Heart right ventricle (tissue), 16 donors: ENCODE measurements at regions not wholly inside any gene's neighbourhood (a gene's known extent, or its start where the extent isn't known, plus 50 kb on each side); places are given as distances from the start of the nearest gene placed in this dataset.

Experiments used
- ATAC-seq, 8 donors: fragments of 200-7000 bp; cut with Tn5 transposase; one replicate each; pipeline ENCODE4 v1.9.1; 2020; ENCODE audit warnings: mild to moderate bottlenecking in 8 of 8, moderate library complexity in 8 of 8, moderate number of reproducible peaks in 1 of 8
- DNase-seq, 2 donors: peaks; one replicate each; pipeline ENCODE4 v3.0.0-alpha.2; 2020
- H3K27ac ChIP-seq, 10 donors: fragments of 200-600 bp; sonication (generic) in 2 of 10; one replicate each; pipeline versions ENCODE4 v1.5.0 to v1.8.0; 2020 to 2022; ENCODE audit warnings: mild to moderate bottlenecking in 3 of 10
- H3K27me3 ChIP-seq, 7 donors: fragments of 200-600 bp; one replicate each; pipeline ENCODE4 v1.8.0; 2021 to 2022; ENCODE audit warnings: mild to moderate bottlenecking in 2 of 7
- H3K36me3 ChIP-seq, 9 donors: fragments of 200-600 bp; sonication (generic) in 1 of 9; one replicate each; pipeline versions ENCODE4 v1.5.0 to v1.8.0; 2020 to 2022; ENCODE audit warnings: mild to moderate bottlenecking in 2 of 9
- H3K4me1 ChIP-seq, 9 donors: fragments of 200-600 bp; sonication (generic) in 1 of 9; one replicate each; pipeline versions ENCODE4 v1.5.0 to v1.8.0; 2020 to 2022; ENCODE audit warnings: mild to moderate bottlenecking in 4 of 9
- H3K4me3 ChIP-seq, 10 donors: fragments of 200-600 bp; sonication (generic) in 2 of 10; one replicate each; pipeline versions ENCODE4 v1.5.0 to v1.8.0; 2020 to 2022; ENCODE audit warnings: mild to moderate bottlenecking in 7 of 10, moderate library complexity in 2 of 10
- H3K9me3 ChIP-seq, 11 donors: fragments of 200-600 bp in 10 of 11; sonication (generic) in 2 of 11; one replicate each; pipeline versions ENCODE4 v1.5.0 to v1.8.0; 2013 to 2022; ENCODE audit warnings: mild to moderate bottlenecking in 2 of 11, control low read depth in 1 of 11, moderate library complexity in 1 of 11
- CTCF ChIP-seq, 9 donors: fragments of 200-600 bp; sonication (generic) in 2 of 9; IDR thresholded peaks; one replicate each; pipeline versions ENCODE4 v1.5.0 to v1.8.0; 2021 to 2022; ENCODE audit warnings: antibody characterized with exemption in 9 of 9, mild to moderate bottlenecking in 5 of 9, moderate library complexity in 1 of 9
- WGBS, 2 donors: extraction: QIAGEN DNeasy Blood & Tissue Kit; methylation state at CpG; one replicate each; pipeline ENCODE4 v1.1.7; 2013; ENCODE audit warnings: inconsistent platforms in 1 of 2; 5-methylcytosine and 5-hydroxymethylcytosine counted together
- intact Hi-C, 10 donors: fragments of 100-400 bp; cut with DNase I; formaldehyde crosslinking; loops; one replicate each; pipeline versions ENCODE4 v1.11.1 to v1.14.2; 2022
- donor health status: Arrhythmogenic right ventricular cardiomyopathy.
- donor health status: ischemic (EF 13 %, LVEDD 7.1; RV severe dilation, severe dysfunction).
- donor health status: healthy with polysubstance abuse.
- donor health status: DM: no; HTN: yes; CAD: no.
- donor health status: DM: no; HTN: no; CAD: no.
- donor health status: ischemic (EF 25% LVEDD 6.9; RV normal size, moderate dysfunction).
- donor health status: ischemic (EF 25% LVEDD 5.7; RV mildly dilated, moderate dysfunction).
- donor health status: healthy.
- donor health status: DM: yes; HTN: yes; CAD: no.
- donor health status: Ischemic cardiomyopathy.
- donor health status: ischemic (EF 35%, LVEDD 5.7; RV mildly dilated, moderate dysfunction).
- donor health status: nonischemic (EF 11% LVEDD 7.7; RV severe dilation, severe dysfunction).
- donor health status: DM: yes; HTN: yes; CAD: no.
- donor health status: PGD.
- donor health status: ischemic (EF 29% LVEDD 5.4; RV normal size, mild dysfunction).
- donor health status: nonischemic (EF 23%, LVEDD 6.1; RV moderate dilation, normal function).

- no peak for TF ChIP-seq CTCF (IDR thresholded peaks at IDR 0.05)
- H3K27ac ChIP-seq = no peak overlapping the region
- intact Hi-C loops = no loop called here
- H3K27me3 ChIP-seq = no peaks in the 10 kb centered on the region
- H3K36me3 ChIP-seq = no peaks in the 10 kb centered on the region
- H3K4me1 ChIP-seq = peaks cover 0 to 1% (median 0%) of the 10 kb centered on the region in 9 donors
- 69 to 77% methylated on average over 1 of the region's 1 CpG for WGBS, 2 donors
- no peaks in the 10 kb centered on the region for H3K9me3 ChIP-seq
- DNase-seq = no peak
- no peak for ATAC-seq
- no peak overlapping the region for H3K4me3 ChIP-seq
Measured at GRCh38 chr1:88286716-88287115, 397.4 kb upstream of the PKN2 start.

DNA sequence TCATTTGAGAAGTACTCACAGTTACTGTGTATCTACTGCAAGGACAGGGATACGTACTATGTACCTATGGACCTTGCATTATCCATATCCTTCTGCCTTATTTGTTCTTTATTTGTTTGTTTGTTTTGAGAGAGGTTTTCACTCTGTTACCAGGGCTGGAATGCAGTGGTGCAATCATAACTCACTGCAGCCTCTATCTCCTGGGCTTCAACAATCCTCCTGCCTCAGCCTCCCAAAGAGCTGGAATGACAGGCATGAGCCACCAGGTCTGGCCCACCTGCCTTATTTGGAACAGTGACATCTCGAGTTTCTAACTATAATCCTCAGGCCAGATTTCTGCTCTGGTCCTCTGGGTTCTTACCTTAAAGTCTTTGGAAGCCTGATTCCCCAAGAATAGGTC lies 395.5 kb upstream of the PKN2 start:
- Histone ChIP-seq H3K36me3 (no peaks in the 10 kb centered on the region), H3K4me3 (no peak overlapping the region), H3K9me3 (no peaks in the 10 kb centered on the region), H3K27ac (no peak overlapping the region), H3K4me1 (peaks cover 0 to 5% (median 0%) of the 10 kb centered on the region in 9 donors), H3K27me3 (peaks cover 0 to 4% (median 0%) of the 10 kb centered on the region in 7 donors)
- intact Hi-C loops = no loop called here
- DNase-seq (no peak), ATAC-seq (no peak)
- 71 to 76% methylated on average over 2 of the region's 2 CpGs for WGBS, 2 donors
- TF ChIP-seq CTCF (IDR thresholded peaks at IDR 0.05) = no peak

- no peak for DNase-seq
- Histone ChIP-seq H3K9me3 (no peaks in the 10 kb centered on the region), H3K27ac (no peak overlapping the region), H3K36me3 (no peaks in the 10 kb centered on the region), H3K27me3 (peaks cover 0 to 4% (median 0%) of the 10 kb centered on the region in 7 donors), H3K4me1 (peaks cover 0 to 5% (median 0%) of the 10 kb centered on the region in 9 donors), H3K4me3 (no peak overlapping the region)
- intact Hi-C loops = no loop called here
- TF ChIP-seq CTCF (IDR thresholded peaks at IDR 0.05) = no peak
- ATAC-seq = no peak
- WGBS, 2 donors = 59 to 62% methylated on average over 2 of the region's 2 CpGs
Measured at GRCh38 chr1:88289401-88290102, 394.5 kb upstream of the PKN2 start.

- Histone ChIP-seq H3K4me1 (peaks cover 0 to 5% (median 0%) of the 10 kb centered on the region in 9 donors), H3K27me3 (peaks cover 0 to 10% (median 0%) of the 10 kb centered on the region in 7 donors), H3K27ac (no peak overlapping the region), H3K9me3 (no peaks in the 10 kb centered on the region), H3K4me3 (no peak overlapping the region), H3K36me3 (no peaks in the 10 kb centered on the region)
- DNase-seq (no peak), ATAC-seq (no peak)
- WGBS, 2 donors = 53 to 54% methylated on average over 5 of the region's 5 CpGs
- intact Hi-C loops = no loop called here
- no peak for TF ChIP-seq CTCF (IDR thresholded peaks at IDR 0.05)
Measured at GRCh38 chr1:88291611-88292354, 392.3 kb upstream of the PKN2 start.
